ENCODE measurements at regions not wholly inside any gene's neighbourhood (a gene's known extent, or its start where the extent isn't known, plus 50 kb on each side); places are given as distances from the start of the nearest gene placed in this dataset.

DNA sequence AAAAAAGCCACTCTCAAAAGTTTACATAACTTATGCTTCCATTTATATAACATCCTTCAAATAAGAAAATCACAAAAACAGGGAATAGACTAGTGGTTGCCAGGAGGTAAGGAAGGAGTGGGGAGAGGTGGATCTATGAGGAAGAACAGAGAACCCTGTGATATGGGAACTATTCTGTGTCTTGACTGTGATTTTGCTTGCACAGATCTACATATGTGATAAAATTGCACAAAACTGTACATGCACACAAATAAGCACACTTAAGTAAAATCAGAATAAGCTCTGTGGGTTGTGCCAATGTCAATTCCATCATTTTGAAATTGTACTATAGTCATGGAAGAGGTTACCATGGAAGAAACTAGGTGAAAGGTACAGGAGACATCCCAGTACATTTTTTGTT lies 121.6 kb upstream of the SGCG start:
- TF ChIP-seq POLR2AphosphoS5 (IDR thresholded peaks at IDR 0.05; ENCODE audit: low read depth, low read length) (no peak), SIN3A (IDR thresholded peaks at IDR 0.05; ENCODE audit: borderline replicate concordance, insufficient read depth, low read length) (no peak)
